Choroid plexus epithelial cell (primary cell): ENCODE measurements at regions not wholly inside any gene's neighbourhood (a gene's known extent, or its start where the extent isn't known, plus 50 kb on each side); places are given as distances from the start of the nearest gene placed in this dataset.

Experiments
- DNase-seq: peaks from one replicate; pipeline ENCODE4 v3.0.0-alpha.2; 2010; ENCODE audit warnings: low read depth
- H3K4me3 ChIP-seq: 2 replicates; pipeline ENCODE4 v1.5.1; 2011; ENCODE audit warnings: low read depth, mild to moderate bottlenecking, control low read depth, low read length, moderate library complexity
- TF ChIP-seq, protein P1 (sequence below): conservative IDR thresholded peaks from 2 replicates; pipeline ENCODE4 v1.5.1; 2011; ENCODE audit warnings: low read depth, mild to moderate bottlenecking, control low read depth, inconsistent platforms, low read length, moderate library complexity

- no peak for DNase-seq
- H3K4me3 ChIP-seq = no peak overlapping the region
- TF ChIP-seq, protein P1, sequence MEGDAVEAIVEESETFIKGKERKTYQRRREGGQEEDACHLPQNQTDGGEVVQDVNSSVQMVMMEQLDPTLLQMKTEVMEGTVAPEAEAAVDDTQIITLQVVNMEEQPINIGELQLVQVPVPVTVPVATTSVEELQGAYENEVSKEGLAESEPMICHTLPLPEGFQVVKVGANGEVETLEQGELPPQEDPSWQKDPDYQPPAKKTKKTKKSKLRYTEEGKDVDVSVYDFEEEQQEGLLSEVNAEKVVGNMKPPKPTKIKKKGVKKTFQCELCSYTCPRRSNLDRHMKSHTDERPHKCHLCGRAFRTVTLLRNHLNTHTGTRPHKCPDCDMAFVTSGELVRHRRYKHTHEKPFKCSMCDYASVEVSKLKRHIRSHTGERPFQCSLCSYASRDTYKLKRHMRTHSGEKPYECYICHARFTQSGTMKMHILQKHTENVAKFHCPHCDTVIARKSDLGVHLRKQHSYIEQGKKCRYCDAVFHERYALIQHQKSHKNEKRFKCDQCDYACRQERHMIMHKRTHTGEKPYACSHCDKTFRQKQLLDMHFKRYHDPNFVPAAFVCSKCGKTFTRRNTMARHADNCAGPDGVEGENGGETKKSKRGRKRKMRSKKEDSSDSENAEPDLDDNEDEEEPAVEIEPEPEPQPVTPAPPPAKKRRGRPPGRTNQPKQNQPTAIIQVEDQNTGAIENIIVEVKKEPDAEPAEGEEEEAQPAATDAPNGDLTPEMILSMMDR = no peak
These were observed 528.6 kb upstream of the ID2 start for GRCh38 chr2:8153258-8153718.

DNA sequence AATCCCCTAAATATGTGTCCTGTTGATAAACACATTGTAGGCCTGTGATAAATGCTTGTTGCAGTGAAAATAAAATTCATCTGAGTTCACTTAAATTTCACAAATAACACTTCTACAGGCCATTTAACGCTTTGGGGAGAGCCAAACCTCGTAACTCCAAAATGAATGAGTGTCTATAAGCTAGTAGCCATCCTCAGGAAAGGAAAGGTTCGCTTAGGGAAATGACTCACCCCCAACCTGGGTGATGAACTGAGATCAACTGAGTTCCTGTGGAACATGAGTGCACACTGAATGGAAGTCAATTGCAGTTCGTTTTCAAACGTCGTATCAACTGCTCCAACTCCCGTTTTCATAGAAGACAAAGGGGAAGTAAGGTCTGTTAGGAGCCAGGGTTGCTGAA is 527.6 kb upstream of the ID2 start:
- DNase-seq = no peak
- TF ChIP-seq, protein P1 = no peak
- H3K4me3 ChIP-seq = no peak overlapping the region

- TF ChIP-seq, protein P1 = no peak
- H3K4me3 ChIP-seq = no peak overlapping the region
- no peak for DNase-seq
These were observed 526.9 kb upstream of the ID2 start for GRCh38 chr2:8154936-8155335.

GRCh38 chr2:8157621-8158430 is 524.0 kb upstream of the ID2 start:
- TF ChIP-seq, protein P1 = no peak
- DNase-seq = no peak
- H3K4me3 ChIP-seq = no peak overlapping the region

GRCh38 chr2:8158711-8159110 is 523.1 kb upstream of the ID2 start:
- TF ChIP-seq, protein P1 = no peak
- H3K4me3 ChIP-seq = no peak overlapping the region
- DNase-seq = no peak

DNA sequence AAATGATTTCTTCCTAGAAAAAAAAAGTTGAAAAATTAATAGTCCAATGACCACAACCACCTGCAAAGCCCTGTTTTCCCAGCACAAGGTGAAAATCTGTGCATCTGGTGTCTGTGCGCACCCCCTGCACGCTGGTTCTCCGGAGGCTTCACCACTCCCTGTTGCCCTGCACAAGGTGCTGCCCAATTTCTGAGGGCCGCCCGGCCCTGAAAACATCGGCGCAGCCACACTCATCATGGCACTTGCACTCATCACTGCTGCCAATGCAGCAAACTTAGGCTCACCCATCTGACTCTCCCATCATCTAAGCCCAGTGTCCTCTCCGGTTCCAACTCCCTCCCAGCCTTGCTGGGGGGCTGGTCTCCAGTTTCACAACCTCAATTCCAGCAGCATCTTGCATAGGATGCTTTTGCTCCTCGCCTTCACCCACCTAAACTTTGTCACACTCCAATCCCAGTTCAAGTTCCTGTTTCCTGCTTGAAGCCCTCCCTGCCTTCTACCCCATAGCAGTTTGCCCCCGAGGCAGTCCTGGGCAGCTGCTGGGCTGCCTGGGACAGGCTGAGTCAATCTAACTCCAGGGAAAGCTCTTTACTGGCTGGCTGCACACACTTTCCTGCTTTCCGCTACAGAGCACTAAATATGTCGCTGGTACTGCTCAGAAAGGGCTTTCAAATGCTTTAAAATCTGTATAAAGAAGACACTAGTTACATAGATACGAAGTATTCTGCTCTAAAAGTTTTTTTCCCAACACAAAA is 522.5 kb upstream of the ID2 start:
- no peak for DNase-seq
- H3K4me3 ChIP-seq = no peak overlapping the region
- TF ChIP-seq, protein P1 = no peak
